ENCODE measurements at regions not wholly inside any gene's neighbourhood (a gene's known extent, or its start where the extent isn't known, plus 50 kb on each side); places are given as distances from the start of the nearest gene placed in this dataset.
"Not testable (repeated sequence)": the region's sequence is repeated elsewhere in the genome, so short reads cannot be mapped to it uniquely, and the experiment has no call there.

- DNase-seq = no peak
These were observed 56.3 kb upstream of the NCKAP5 start for GRCh38 chr2:133624551-133624950.

DNA sequence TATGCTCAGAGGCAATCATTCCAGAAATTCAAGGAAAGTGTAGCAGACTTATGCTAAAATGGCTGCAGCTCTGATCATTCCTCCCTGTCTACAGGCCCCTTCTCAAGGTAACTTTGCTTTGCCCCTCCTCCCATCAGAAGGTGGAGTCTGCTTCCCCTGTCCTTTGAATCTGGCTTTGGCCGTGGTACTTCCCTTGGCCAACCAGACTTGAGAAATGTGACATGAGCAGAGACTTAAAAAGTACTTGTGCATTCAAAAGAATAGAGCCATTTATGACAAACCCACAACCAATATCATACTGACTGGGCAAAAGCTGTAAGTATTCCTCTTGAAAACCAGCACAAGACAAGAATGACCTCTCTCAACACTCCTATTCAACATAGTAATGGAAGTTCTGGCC, 59.5 kb upstream of the NCKAP5 start:
- DNase-seq = no peak

- no peak for DNase-seq
These were observed 65.0 kb upstream of the NCKAP5 start for GRCh38 chr2:133633309-133633708.

DNA sequence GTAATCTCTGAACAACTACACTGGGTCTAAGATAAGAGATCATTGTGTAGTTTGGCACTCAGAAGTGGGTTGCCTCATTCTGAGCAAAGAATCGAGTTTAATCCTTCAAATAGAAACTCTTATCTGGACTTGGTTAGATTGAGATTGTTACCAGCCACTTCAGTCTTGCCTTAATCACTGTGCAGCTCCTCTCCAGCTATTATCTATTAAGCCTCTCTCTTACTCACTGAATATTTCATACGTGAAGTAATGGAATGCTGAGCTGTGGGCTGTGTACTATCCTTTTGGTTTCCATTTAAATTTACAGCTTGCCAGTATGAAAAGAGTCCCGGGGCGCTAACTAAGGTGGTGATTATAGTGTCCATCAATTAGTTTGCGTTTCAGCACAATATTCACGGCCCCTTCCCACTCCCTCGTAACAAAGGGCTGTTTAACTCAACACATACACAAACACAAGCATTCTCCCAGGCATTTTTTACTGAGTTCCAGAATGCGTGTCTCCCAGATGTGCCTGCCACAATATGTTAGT, 65.7 kb upstream of the NCKAP5 start:
- DNase-seq = peak; percentile 49

DNA sequence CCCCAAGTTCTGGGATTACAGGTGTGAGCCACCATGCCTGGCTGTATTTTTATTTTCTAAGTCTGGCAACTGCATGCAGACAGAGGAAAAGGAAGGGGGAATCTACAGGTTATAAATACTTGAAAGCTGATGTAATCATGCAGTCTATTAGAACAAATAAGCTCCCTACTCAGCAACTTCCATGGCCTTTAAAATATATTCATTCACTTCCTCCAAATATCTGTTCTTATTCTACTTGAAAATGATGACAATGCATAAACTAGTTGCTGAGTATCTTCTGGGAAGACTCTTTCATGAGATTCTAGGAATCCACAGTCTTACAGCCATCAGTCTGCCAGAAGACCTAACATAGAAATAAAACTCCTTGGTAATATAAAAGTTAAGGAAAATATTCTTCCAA, 66.9 kb upstream of the NCKAP5 start:
- no peak for DNase-seq

DNA sequence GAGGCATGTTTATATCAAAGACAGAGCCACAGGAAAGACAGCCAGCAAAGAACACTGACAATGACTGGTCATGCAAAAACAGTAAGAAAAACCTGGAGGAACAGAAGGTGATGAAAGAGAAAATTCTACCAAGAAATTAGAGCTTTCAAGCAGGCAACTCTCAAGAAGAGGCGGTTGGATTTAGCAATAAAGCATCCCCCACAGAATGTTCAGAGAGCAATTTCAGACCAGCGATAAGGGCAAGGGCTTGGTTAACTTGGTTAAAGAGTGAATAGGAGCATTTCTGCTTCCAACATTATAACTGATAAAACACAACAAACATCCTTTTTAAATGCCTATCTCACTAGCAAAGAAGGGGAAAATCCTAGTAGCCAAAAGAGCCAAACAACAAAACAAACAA, 68.0 kb upstream of the NCKAP5 start:
- no peak for DNase-seq

- no peak for DNase-seq
These were observed 71.8 kb upstream of the NCKAP5 start for GRCh38 chr2:133640103-133640502.

DNA sequence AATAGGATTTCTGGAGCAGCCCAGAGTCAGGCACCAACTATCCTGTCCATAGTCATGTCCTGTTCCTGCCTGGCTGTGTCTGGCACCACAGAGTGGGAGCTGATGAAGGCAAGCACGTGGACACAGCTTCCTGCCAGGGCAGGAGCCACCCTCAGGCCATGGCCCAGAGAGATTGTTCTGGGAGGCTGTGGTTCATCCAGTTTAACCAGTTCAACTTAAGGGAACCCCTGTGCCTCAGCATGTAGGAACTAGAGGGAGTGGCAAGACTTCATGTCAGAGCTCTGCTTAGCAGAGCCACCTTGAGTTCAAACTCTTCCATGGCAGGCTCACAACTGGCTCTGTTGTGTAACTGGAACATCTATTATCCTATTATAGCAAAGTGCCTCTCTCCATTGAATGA, 73.2 kb upstream of the NCKAP5 start:
- DNase-seq = no peak

GRCh38 chr2:133641942-133642725, 73.9 kb upstream of the NCKAP5 start:
- DNase-seq = no peak

- no peak for DNase-seq
These were observed 74.5 kb upstream of the NCKAP5 start for GRCh38 chr2:133642791-133643191.

DNA sequence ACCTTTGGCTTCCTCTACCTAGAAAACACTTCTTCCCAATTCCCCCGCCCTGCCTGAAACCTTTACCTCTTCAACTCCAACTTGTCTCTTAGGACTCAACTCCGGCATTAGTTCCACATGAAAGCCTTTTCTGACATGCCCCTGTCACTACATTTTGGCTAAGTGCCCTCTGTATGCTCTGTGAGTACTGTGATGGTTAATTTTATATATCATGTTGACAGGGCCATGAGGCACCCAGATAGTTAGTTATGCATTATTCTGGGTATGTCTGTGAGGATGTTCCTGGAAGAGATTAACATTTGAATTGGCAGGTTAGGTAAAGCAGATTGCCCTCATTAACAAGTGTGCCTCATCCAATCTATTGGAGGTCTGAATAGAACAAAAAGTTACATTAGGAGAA, 75.6 kb upstream of the NCKAP5 start:
- DNase-seq = peak; percentile 38

- DNase-seq = peak; percentile 61
These were observed 76.6 kb upstream of the NCKAP5 start for GRCh38 chr2:133644846-133645245.

- DNase-seq = not testable (repeated sequence)
These were observed 79.1 kb upstream of the NCKAP5 start for GRCh38 chr2:133647386-133647785.

DNA sequence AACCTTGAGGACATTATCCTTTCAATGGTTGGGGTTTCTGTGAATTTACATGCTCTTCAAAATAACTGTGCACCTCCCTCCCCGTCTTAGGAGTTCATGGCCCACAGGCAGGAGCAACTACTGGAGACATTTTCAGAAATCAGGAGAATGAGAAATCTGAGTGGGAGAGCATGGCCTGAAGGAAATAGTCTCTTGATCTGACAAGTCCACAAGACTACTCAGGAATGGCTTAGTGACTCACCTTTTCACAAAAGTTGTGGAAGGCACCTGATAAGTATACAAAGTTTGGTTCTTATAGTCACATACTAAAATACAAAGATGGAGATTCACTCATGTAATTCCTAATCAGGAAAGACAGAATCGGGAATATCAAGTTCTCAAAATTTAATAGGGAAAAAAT, 83.6 kb upstream of the NCKAP5 start:
- DNase-seq = no peak

DNA sequence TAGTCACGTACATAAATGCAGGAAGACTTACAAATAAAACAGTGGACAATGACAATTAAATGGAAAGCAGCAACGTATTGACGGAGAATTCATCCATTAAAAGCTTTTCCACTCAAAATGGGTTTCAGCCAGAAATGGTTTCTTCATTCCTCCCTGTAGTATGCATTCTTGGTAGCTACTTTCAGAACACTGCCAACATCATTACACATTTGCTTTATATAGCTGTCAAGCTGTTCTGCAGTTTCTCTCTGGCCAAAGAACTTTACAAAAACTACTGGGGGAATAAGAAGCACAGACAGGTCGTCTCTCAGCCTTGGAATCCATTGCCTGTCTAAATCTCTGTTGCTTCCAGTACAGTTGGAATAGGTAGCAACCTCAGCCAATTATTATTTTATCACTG, 84.1 kb upstream of the NCKAP5 start:
- peak; percentile 58 for DNase-seq

DNA sequence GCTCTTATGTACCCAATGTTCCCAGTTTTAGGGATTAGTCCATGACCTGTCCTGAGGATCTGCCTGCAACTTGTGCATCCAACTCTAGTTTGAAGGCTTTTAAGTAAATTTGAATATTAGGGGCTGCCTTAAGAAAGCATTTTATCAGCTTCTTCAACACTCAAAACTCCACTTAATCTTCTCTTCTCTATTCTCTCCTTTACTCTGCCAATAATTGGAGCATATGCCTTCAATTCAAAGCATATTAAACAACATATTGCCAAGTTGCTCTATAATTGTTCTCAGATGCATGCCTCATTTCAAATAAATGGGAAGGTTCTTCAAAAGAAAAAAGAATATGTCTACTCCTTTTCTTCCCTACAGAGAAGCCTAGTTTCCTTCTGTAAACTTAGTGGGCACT, 84.8 kb upstream of the NCKAP5 start:
- peak; percentile 51 for DNase-seq

DNA sequence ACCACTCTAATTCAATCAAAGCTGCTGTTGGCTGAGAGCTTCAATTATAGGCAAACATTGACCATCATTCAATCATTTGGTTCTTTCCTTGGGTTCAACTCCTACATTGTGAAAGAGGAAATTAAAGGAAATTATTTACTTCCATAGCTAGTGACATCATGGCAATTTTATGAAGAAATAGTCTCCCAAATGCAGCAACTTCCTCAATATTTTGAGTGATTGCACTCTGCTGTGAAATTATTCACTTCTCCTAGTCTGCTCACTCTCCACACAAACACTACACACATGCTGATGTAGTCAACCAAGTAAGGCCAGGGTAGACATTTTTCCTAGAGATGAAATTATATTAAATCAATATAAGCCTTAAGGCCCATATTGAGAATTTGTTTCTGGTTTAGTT, 86.7 kb upstream of the NCKAP5 start:
- no peak for DNase-seq

GRCh38 chr2:133655610-133656009, 87.3 kb upstream of the NCKAP5 start:
- DNase-seq = no peak

- DNase-seq = no peak
These were observed 89.3 kb upstream of the NCKAP5 start for GRCh38 chr2:133657591-133657990.

DNA sequence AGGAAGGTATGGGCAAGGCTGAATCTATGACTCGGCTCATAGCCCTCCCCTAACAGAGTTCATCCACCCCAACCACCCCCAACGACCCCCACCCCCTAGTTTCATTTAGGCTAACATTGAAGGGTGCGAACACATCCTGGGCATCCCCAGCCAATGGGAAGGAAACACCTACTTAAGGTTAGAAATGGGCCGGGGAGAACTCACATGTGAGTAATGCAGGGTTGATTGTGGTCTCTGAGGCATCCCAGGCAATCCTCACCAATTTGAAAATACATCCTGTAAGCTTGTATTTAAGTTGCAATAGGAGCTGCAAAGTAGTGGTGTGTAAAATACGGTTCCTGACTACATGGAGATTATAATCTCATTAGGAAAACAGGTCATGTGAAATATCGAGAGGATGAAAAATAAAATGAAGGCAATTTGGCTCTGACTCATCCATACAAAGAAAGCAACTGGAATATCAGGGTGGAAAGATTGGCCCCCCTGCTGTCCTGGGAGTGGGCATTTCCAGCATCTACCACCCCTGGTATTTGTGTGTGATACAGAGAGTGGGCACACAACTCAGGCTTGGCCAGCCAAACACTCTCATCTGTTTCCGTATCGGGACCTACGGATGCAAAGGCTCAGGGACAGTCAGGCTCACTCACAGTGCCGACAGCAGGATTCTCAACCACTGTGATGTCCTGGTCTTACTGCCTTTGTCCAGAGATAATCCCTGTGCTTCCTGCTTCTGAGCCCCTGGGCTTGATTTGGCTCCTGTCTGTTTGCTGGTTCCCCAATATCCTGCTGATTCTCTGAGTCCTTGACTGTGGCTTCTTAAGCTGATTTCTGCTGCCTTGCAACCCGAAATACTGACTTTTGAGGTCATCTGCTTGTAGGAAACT, 90.0 kb upstream of the NCKAP5 start:
- DNase-seq = no peak

GRCh38 chr2:133660510-133660909, 92.2 kb upstream of the NCKAP5 start:
- DNase-seq = no peak

- no peak for DNase-seq
These were observed 93.1 kb upstream of the NCKAP5 start for GRCh38 chr2:133661392-133661791.

DNA sequence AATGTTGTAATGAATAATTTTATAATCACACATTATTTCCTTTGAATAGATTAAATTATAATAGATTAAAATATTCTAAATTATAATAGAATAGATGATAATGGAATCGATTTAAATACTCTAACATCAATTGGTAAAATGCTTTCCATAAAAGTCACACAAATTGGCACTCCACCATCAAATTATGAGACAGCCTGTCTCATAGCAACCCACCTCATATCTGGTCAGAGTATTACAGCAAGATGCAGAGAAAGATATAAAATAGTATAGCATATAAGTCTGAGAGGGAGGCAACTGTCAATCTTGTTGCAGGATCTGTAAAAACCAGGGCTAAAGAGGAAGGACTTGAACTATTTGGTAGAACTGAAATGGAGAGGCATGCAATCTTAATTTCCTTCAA, 98.4 kb upstream of the NCKAP5 start:
- DNase-seq = no peak

DNA sequence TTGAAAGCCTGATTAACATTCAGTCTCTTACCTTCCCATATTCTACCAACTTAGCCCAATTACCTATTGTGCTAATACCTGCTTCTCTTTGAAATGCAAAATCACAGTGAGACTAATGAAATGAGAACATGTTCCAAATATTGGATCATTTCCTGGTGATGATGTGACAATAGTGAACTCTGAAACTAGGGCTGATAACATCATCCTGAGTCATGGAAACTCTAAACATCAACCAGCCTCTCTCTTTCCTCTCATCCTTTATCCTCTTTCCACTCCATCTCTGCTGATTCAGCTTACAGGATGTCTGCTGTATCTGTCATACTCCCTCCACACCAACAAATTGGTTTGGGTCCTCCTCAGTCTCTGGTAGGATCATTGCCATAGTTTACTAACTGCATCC, 98.8 kb upstream of the NCKAP5 start:
- DNase-seq = no peak

Data from eye (tissue), 1 donor.